ENCODE measurements at regions not wholly inside any gene's neighbourhood (a gene's known extent, or its start where the extent isn't known, plus 50 kb on each side); places are given as distances from the start of the nearest gene placed in this dataset.

DNA sequence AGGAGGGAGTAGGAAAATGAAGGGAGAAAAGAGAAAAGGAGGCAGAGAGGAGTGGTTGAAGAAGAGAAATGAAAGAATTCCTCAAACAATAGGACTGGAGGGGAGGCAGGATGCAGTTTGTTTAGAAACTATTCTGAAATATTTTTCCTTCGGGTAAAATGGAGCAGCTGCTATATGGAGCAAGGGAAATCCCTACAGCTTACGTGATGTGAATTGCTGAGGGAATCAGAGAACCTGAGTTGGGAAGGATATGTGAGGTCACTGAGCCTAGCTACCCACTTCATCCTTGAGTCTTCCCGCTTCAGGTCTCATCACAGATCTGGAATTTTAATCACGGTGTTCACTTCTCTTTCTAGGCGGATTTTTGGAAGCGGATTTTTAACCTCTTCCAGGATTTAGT, 204.3 kb downstream of the ERCC6L2 start:
- TF ChIP-seq EP300 (IDR thresholded peaks at IDR 0.05) (no peak), POLR2A (IDR thresholded peaks at IDR 0.05) (no peak)

All from stomach (tissue), 4 donors.